ENCODE measurements at regions not wholly inside any gene's neighbourhood (a gene's known extent, or its start where the extent isn't known, plus 50 kb on each side); places are given as distances from the start of the nearest gene placed in this dataset.

GRCh38 chr4:54556587-54556986, 101.2 kb upstream of the KIT start:
- TF ChIP-seq CTCF (IDR thresholded peaks at IDR 0.05): no peak
- no peak for TF ChIP-seq POLR2A (IDR thresholded peaks at IDR 0.05; ENCODE audit: low read depth)
- TF ChIP-seq POLR2AphosphoS5 (IDR thresholded peaks at IDR 0.05): no peak
- no peak for TF ChIP-seq EP300 (IDR thresholded peaks at IDR 0.05)
